ENCODE measurements at regions not wholly inside any gene's neighbourhood (a gene's known extent, or its start where the extent isn't known, plus 50 kb on each side); places are given as distances from the start of the nearest gene placed in this dataset.
"Not testable (repeated sequence)": the region's sequence is repeated elsewhere in the genome, so short reads cannot be mapped to it uniquely, and the experiment has no call there.

- not testable (repeated sequence) for DNase-seq (ENCODE audit: low read depth)
Measured at GRCh38 chr10:28896791-28897409, 219.6 kb downstream of the BAMBI start.

- no peak for DNase-seq (ENCODE audit: low read depth)
Measured at GRCh38 chr10:28897617-28898464, 220.5 kb downstream of the BAMBI start.

- DNase-seq (ENCODE audit: low read depth): no peak
Measured at GRCh38 chr10:28902215-28902614, 224.9 kb downstream of the BAMBI start.

GRCh38 chr10:28903063-28903462, 225.7 kb downstream of the BAMBI start:
- no peak for DNase-seq (ENCODE audit: low read depth)

- DNase-seq (ENCODE audit: low read depth): no peak
Measured at GRCh38 chr10:28903736-28904135, 226.4 kb downstream of the BAMBI start.

- no peak for DNase-seq (ENCODE audit: low read depth)
Measured at GRCh38 chr10:28905371-28905770, 228.1 kb downstream of the BAMBI start.

- DNase-seq (ENCODE audit: low read depth): no peak
Measured at GRCh38 chr10:28906011-28906411, 228.7 kb downstream of the BAMBI start.

- DNase-seq (ENCODE audit: low read depth): no peak
Measured at GRCh38 chr10:28906415-28906814, 229.1 kb downstream of the BAMBI start.

GRCh38 chr10:28906934-28907333, 229.6 kb downstream of the BAMBI start:
- DNase-seq (ENCODE audit: low read depth): no peak

GRCh38 chr10:28909875-28910274, 232.6 kb downstream of the BAMBI start:
- no peak for DNase-seq (ENCODE audit: low read depth)

- peak; percentile 50 for DNase-seq (ENCODE audit: low read depth)
Measured at GRCh38 chr10:28910956-28911355, 233.6 kb downstream of the BAMBI start.

- not testable (repeated sequence) for DNase-seq (ENCODE audit: low read depth)
Measured at GRCh38 chr10:28911511-28911910, 234.2 kb downstream of the BAMBI start.

- DNase-seq (ENCODE audit: low read depth): no peak
Measured at GRCh38 chr10:28912017-28912783, 234.9 kb downstream of the BAMBI start.

- no peak for DNase-seq (ENCODE audit: low read depth)
Measured at GRCh38 chr10:28913436-28914237, 236.3 kb downstream of the BAMBI start.

GRCh38 chr10:28914701-28915100, 237.4 kb downstream of the BAMBI start:
- DNase-seq (ENCODE audit: low read depth): no peak

GRCh38 chr10:28915989-28916588, 238.8 kb downstream of the BAMBI start:
- no peak for DNase-seq (ENCODE audit: low read depth)

GRCh38 chr10:28920091-28920490, 242.8 kb downstream of the BAMBI start:
- DNase-seq (ENCODE audit: low read depth): no peak

GRCh38 chr10:28922127-28922526, 244.8 kb downstream of the BAMBI start:
- DNase-seq (ENCODE audit: low read depth): no peak

GRCh38 chr10:28922861-28923260, 245.5 kb downstream of the BAMBI start:
- no peak for DNase-seq (ENCODE audit: low read depth)

GRCh38 chr10:28924717-28925116, 247.4 kb downstream of the BAMBI start:
- DNase-seq (ENCODE audit: low read depth): no peak

- no peak for DNase-seq (ENCODE audit: low read depth)
Measured at GRCh38 chr10:28925121-28925663, 247.9 kb downstream of the BAMBI start.

Measured in GM04503 (cell line).